HFFc6 (cell line): ENCODE measurements at regions not wholly inside any gene's neighbourhood (a gene's known extent, or its start where the extent isn't known, plus 50 kb on each side); places are given as distances from the start of the nearest gene placed in this dataset.
"Not testable (repeated sequence)": the region's sequence is repeated elsewhere in the genome, so short reads cannot be mapped to it uniquely, and the experiment has no call there.

Source experiments
- DNase-seq: peaks from one replicate; pipeline ENCODE4 v3.0.0-alpha.2; 2018
- H3K27ac Mint-ChIP-seq: 2 replicates; pipeline ENCODE4 v1.8.0; 2020; ENCODE audit warnings: mild to moderate bottlenecking, mixed read lengths
- H3K27me3 Mint-ChIP-seq: 2 replicates; pipeline ENCODE4 v1.8.0; 2021; ENCODE audit warnings: mild to moderate bottlenecking, moderate library complexity, mixed read lengths; ENCODE audit not compliant: insufficient read depth
- H3K36me3 Mint-ChIP-seq: 2 replicates; pipeline ENCODE4 v1.8.0; 2021; ENCODE audit warnings: low read depth, mixed read lengths
- H3K4me1 Mint-ChIP-seq: 2 replicates; pipeline ENCODE4 v1.8.0; 2020; ENCODE audit warnings: low read depth, mixed read lengths
- H3K4me3 Mint-ChIP-seq: 2 replicates; pipeline ENCODE4 v1.8.0; 2020; ENCODE audit warnings: mild to moderate bottlenecking, moderate library complexity, mixed read lengths
- H3K9me3 Mint-ChIP-seq: 2 replicates; pipeline ENCODE4 v1.8.0; 2020; ENCODE audit warnings: mild to moderate bottlenecking, mixed read lengths
- TF ChIP-seq, protein P1 (sequence below): fragments of 200-600 bp; sonication (generic); IDR thresholded peaks from 2 replicates; pipeline ENCODE4 v1.5.0; 2021; ENCODE audit warnings: antibody characterized with exemption, mild to moderate bottlenecking

DNA sequence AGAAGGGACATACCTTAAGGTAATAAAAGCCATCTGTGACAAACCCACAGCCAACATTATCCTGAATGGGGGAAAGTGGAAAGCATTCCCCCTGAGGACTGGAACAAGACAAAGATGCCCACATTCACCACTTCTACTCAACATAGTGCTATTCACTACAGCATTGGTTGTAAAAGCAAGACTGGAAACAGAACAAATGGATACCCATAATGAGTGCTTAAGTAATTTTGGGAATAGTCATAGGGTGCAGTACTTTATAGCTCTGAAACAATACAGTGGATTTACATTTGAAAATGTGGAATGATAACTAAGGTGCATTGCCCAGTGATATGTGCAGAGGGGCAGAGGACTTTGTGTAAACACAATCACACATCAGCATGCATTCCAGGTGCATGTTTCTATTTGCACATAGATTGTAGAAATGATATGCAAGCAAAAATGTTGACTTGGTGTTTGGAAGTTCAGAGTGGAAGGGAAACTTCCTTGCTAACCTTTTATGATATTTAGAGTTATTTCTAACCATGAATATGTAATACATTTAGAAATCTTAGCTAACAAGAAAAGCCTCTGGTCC lies 112.3 kb downstream of the IGLL1 start:
- Mint-ChIP-seq H3K4me1 (no peaks in the 10 kb centered on the region), H3K36me3 (no peaks in the 10 kb centered on the region), H3K4me3 (no peak overlapping the region), H3K27ac (no peak overlapping the region), H3K9me3 (no peaks in the 10 kb centered on the region), H3K27me3 (peaks cover 27% of the 10 kb centered on the region)
- no peak for DNase-seq
- TF ChIP-seq, protein P1, sequence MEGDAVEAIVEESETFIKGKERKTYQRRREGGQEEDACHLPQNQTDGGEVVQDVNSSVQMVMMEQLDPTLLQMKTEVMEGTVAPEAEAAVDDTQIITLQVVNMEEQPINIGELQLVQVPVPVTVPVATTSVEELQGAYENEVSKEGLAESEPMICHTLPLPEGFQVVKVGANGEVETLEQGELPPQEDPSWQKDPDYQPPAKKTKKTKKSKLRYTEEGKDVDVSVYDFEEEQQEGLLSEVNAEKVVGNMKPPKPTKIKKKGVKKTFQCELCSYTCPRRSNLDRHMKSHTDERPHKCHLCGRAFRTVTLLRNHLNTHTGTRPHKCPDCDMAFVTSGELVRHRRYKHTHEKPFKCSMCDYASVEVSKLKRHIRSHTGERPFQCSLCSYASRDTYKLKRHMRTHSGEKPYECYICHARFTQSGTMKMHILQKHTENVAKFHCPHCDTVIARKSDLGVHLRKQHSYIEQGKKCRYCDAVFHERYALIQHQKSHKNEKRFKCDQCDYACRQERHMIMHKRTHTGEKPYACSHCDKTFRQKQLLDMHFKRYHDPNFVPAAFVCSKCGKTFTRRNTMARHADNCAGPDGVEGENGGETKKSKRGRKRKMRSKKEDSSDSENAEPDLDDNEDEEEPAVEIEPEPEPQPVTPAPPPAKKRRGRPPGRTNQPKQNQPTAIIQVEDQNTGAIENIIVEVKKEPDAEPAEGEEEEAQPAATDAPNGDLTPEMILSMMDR = no peak

DNA sequence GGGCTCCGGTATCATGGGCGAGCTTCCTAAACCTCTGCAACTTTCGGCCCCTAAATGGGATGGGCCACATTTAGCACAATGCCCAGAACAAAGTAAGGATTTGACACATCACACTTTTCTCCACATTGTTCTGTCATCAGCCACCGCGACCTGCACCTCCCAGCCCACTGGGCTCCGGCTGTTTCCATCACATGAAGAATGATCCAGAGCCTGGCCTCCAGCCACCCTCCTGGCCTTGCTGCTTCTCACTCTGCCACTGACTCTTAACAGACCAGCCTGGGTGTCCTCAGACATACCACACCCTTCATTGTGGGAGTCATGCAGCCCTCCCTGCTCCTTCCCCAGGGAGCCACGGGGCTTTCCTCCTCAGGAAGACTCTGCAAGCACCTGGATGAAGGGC lies 113.7 kb downstream of the IGLL1 start:
- DNase-seq = no peak
- Mint-ChIP-seq H3K9me3 (no peaks in the 10 kb centered on the region), H3K27ac (no peak overlapping the region)

DNA sequence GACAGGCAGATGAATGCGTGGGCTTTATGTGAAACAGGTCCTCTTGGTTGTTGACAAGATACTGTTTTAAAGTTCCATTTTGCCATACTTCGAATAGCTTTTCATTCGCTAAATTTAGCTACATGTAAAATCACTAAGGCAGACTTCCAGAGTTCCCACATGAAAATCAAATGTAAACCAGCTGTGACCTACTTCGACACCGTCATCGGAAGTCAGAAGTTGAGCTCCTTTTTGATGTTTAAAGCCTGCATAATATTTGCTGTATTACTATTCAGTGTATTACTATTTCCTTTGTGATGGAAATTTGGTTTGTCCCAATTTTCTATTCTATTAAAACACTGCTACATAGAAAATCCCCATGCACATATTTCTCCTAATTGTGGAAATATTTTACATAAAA lies 115.3 kb downstream of the IGLL1 start:
- H3K27me3 Mint-ChIP-seq = peaks cover 31% of the 10 kb centered on the region
- not testable (repeated sequence) for H3K4me1 Mint-ChIP-seq, DNase-seq, H3K9me3 Mint-ChIP-seq, H3K27ac Mint-ChIP-seq, H3K4me3 Mint-ChIP-seq, H3K36me3 Mint-ChIP-seq

More for the DNA sequence above, 113.7 kb downstream of the IGLL1 start:
- no peaks in the 10 kb centered on the region for H3K4me1 Mint-ChIP-seq
- TF ChIP-seq, protein P1 = no peak
- H3K36me3 Mint-ChIP-seq = no peaks in the 10 kb centered on the region
- peaks cover 32% of the 10 kb centered on the region for H3K27me3 Mint-ChIP-seq
- no peak overlapping the region for H3K4me3 Mint-ChIP-seq

DNA sequence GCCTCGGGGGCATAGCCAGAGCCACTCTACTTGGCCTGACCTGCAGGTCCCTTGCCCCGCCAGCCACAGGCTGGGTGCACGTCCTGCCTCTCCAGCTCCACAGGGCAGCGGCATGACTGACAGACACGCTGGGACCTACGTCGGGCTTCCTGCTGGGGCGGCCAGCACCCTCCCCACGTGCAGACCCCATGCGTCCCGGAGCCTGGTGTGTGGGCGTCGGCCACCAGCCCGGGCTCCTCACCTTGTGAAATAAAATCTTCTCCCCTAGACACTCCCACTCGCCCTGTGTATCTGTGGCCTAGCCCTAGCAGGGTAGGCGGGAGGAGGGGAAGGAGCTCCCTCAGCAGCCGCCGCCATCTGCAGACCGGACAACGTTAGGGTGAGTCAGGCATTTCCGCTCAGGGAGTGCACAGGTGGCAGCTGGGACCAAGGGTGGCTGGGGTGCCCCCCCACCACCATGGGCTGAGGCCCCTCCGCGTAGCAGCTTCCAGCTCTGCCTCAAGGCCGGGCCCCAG lies 119.5 kb downstream of the IGLL1 start:
- not testable (repeated sequence) for DNase-seq, H3K27ac Mint-ChIP-seq, H3K4me3 Mint-ChIP-seq, H3K4me1 Mint-ChIP-seq, H3K9me3 Mint-ChIP-seq, H3K36me3 Mint-ChIP-seq
- H3K27me3 Mint-ChIP-seq = peaks cover 30% of the 10 kb centered on the region

DNA sequence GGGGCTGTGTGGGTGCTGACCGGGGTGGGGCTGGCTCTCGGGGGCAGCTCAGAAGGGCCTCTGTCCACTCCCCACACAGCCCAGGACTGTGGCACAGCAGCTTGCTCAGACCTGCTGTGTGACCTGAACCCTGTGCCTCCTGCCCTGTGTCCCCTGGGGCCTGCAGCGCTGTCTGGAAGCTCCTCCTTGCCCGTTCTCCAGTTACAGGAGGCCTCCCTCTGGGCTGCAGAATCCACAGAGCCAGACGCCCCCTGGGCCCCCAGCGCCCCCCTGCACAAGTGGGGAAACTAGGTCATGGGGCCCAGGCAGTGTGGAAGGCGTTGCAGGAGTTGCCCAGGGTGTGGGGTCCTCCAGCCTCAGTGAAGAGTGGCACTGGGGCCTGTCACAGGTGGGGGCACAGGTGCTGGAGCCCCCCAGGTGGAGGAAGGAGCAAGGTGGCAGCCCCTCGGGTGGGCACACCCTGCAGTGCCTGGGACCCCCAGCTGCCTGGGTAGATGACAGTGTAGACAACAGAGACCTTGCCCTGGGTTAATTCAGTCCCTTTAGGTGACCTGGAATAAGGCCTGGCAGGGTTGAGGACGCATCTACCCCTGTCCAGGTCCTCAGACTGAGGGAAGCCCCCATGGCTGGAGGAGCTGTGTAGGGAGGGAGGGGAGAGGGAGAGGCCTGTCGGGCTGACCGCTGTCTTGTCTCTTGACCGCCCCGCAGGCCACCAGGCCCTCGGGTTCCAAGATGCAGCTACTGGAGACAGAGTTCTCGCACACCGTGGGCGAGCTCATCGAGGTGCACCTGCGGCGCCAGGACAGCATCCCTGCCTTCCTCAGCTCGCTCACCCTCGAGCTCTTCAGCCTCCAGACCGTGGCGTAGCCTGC lies 120.2 kb downstream of the IGLL1 start:
- H3K4me3 Mint-ChIP-seq, H3K9me3 Mint-ChIP-seq, H3K4me1 Mint-ChIP-seq, H3K36me3 Mint-ChIP-seq, DNase-seq, H3K27ac Mint-ChIP-seq: not testable (repeated sequence)
- peaks cover 30% of the 10 kb centered on the region for H3K27me3 Mint-ChIP-seq

DNA sequence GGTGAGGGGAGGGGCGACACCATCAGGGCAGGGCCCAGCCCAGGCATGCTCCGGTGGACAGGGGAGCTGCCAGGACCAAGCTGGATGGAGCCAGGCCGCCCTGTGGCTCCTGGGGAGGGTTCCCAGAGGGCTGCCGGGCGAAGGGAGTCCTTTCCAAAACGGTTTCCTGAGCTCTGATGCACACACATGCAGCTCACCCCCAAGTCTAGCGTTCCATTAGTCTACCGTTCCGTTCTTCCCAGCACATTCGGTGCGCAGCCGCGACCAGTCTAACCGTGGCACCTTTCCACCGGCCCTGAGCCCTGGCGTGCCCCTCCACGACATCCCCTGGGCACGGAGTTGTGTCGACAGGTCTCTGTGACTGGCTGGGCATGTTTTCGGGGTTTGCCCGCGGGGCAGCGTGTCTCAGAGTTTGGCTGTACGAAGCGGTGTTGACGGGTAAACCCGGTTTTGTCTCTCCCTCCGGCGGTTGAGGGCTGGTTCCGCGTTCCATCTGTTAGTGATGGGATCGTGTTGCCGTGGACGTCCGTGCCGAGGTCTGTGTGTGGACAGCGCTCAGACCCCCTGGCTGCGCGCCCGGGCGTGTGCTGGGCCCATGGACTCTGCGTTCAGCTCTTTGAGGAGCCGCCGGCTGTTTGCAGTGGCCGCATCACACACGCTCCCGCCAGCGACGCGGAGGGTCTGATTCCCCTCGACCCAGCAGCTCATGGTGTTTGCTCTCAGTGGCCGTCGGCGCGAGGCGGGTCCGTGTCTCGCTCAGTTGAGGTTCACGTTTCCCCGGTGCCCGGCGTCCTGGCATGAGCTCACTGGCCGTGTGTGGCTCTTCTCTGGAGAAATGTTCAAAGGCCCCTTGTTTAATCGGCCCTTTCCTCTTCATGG lies 121.2 kb downstream of the IGLL1 start:
- Mint-ChIP-seq H3K9me3 (no peaks in the 10 kb centered on the region), H3K27me3 (peaks cover 26% of the 10 kb centered on the region), H3K4me3 (no peak overlapping the region), H3K27ac (no peak overlapping the region), H3K36me3 (no peaks in the 10 kb centered on the region), H3K4me1 (no peaks in the 10 kb centered on the region)
- DNase-seq = no peak
- TF ChIP-seq, protein P1 = no peak
